Hematopoietic multipotent progenitor cell (in vitro differentiated cells): ENCODE measurements at regions not wholly inside any gene's neighbourhood (a gene's known extent, or its start where the extent isn't known, plus 50 kb on each side); places are given as distances from the start of the nearest gene placed in this dataset.

Source experiments
- DNase-seq, 3 donors: peaks; one replicate each; pipeline ENCODE4 v3.0.0-alpha.2; 2011 to 2015; ENCODE audit warnings: low read depth in 2 of 3, low spot score in 2 of 3

GRCh38 chr16:35711958-35712357 is 2252.5 kb downstream of the TP53TG3F start:
- DNase-seq, result no peak

- no peak for DNase-seq
These were observed 2254.6 kb downstream of the TP53TG3F start for GRCh38 chr16:35713762-35714650.

DNA sequence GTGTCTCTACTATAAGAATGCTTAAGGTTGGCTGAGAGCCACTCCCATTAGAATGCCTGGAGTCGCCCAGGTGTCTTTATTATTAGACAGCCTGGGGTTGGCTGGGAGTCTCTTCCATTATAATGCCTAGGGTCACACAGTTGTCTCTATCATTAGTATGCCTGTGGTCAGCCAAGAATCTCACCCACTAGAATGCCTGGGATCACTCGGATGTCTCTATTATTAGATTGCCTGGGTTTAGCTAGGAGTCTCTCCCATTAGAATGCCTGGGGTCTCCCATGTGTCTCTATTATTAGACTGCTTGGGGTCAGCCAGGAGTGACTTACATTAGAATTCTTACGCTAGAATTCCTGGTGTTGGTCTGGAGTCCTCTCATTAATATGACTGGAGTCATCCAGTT is 2255.3 kb downstream of the TP53TG3F start:
- DNase-seq, result no peak

DNA sequence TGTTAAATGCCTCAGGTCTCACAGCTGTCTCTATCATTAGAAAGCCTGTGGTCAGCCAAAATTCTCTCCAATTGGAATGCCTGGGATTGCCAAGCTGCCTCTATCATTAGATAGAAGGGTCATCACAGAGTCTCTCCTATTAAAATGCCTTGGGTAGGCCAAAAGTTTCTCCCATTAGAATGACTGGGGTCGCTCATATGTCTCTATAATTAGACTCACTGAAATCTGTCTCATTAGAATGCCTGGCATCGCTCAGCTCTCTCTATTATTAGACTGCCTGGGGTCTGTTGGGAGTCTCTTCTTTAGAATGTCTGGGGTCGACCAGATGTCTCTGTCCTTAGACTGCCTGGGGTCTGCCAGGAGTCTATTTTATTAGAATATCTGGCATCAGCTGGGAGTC is 2265.1 kb downstream of the TP53TG3F start:
- DNase-seq, result no peak

GRCh38 chr16:35725949-35726348 is 2266.5 kb downstream of the TP53TG3F start:
- no peak for DNase-seq

- DNase-seq, result no peak
These were observed 2270.8 kb downstream of the TP53TG3F start for GRCh38 chr16:35730251-35730650.

DNA sequence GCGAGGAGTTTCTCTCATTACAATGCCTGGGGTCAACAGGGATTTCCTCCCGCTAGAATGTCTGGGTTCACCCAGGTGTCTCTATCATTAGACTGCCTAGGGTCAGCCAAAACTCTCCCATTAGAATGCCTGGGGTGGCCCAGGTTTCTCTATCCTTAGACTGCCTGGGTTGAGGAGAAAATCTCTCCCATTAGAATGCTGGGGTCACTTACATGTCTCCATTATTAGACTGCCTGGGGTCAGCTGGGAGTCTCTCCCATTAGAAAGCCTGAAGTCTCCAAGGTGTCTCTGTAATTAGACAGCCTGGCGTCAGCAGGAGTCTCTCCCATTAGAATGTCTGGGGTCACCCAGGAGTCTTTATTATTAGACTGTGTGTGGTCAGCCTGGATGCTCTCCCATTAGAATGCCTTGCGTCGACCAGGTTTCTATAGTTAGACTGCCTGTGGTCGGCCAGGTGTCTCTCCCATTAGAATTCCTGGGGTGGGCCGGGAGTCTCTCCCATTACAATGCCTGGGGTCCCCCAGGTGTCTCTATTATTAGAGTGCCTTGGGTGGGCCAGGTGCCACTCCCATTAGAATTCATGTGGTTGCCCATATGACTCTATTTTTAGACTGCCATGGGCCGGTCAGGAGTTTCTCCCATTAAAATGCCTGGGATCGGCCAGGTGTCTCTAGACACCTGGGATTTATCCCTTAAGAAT is 2272.1 kb downstream of the TP53TG3F start:
- no peak for DNase-seq

DNA sequence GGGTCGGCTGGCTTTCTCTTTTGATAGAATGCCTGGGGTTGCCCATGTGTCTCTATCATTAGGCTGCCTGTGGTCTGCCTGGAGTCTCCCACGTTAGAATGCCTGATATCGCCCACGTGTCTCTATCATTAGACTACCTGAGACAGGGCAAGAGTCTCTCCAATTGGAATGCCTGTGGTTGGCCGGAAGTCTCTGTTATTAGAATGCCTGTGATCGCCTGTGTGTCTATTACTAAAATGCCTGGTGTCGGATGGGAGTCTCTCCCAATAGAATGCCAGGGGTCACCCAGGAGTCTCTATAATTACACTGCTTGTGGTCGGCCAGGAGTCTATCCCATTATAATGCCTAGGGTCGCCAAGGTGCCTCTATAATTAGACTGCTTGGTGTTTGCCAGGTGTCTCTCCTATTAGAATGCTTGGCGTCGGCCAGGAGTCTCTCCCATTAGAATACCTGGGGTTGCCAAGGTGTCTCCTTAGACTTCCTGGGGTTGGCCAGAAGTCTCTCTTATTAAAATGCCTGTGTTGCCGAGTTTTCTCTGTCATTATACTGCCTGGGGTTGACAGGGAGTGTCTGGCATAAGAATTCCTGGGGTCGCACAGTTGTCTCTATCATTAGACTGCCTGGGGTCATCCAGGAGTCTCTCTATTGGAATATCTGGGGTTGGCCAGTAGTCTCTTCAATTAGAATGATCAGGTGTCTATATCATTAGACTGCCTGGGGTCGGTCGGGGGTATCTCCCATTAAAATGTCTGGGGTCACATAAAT is 2272.8 kb downstream of the TP53TG3F start:
- DNase-seq, result no peak

DNA sequence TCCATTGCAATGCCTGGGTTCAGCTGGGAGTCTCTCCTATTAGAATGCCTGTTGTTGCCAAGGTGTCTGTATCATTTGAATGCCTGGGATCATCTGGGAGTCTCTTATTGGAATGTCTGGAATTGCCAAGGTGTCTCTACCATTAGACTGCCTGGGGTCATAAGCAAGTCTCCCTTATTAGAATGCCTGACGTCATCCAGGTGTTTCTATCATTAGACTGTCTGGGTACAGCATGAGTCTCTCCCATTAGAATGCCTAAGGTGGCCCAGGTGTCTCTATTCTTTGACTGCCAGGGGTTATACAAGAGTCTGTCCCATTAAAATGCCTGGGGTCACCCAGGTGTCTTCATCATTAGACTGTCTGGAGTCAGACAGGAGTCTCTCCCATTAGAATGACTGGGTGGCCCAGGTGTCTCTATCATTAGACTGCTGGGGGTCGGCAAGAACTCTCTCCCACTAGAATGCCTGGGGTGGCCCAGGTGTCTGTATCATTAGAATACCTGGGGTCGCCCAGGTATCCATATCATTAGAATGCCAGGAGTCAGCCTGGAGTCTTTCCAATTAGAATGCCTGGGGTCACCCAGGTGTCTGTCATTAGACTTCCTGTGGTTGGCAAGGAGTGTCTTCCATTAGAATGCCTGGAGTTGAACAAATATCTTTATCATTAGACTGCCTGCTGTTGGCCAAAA is 2274.0 kb downstream of the TP53TG3F start:
- no peak for DNase-seq

- no peak for DNase-seq
These were observed 2274.7 kb downstream of the TP53TG3F start for GRCh38 chr16:35733971-35734702.

DNA sequence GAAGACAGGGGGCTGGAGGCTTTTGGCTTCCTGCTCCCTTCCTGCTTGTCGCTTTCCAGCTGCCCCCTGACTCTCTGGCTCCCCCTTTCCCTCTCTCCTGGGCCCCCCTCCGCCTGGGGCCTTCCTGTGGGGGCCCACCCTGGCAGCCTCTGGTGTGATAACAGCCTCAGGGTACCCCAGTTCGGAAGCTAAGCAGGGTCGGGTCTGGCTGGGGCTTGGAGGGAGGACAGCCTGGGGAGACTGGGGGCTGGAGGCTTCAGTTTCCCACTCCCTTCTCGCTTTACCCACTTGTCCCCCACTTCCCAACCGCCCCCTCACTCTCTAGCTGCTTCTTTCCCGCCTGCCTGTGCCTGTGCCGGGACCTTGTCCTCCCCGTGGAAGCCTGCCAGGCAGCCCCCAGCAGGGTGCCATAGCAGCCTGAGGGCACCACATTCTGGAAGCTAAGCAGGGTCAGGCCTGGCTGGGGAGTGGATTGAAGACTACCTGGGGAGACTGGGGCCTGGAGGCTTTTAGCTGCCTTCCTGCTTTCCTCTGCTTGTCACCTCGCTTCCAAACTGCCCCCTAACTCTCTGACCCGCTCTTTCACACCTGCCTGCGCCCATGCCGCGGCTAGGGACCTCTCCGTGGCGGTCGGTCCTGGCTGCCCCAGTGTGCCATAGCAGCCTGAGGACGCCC is 2275.5 kb downstream of the TP53TG3F start:
- DNase-seq, result no peak

DNA sequence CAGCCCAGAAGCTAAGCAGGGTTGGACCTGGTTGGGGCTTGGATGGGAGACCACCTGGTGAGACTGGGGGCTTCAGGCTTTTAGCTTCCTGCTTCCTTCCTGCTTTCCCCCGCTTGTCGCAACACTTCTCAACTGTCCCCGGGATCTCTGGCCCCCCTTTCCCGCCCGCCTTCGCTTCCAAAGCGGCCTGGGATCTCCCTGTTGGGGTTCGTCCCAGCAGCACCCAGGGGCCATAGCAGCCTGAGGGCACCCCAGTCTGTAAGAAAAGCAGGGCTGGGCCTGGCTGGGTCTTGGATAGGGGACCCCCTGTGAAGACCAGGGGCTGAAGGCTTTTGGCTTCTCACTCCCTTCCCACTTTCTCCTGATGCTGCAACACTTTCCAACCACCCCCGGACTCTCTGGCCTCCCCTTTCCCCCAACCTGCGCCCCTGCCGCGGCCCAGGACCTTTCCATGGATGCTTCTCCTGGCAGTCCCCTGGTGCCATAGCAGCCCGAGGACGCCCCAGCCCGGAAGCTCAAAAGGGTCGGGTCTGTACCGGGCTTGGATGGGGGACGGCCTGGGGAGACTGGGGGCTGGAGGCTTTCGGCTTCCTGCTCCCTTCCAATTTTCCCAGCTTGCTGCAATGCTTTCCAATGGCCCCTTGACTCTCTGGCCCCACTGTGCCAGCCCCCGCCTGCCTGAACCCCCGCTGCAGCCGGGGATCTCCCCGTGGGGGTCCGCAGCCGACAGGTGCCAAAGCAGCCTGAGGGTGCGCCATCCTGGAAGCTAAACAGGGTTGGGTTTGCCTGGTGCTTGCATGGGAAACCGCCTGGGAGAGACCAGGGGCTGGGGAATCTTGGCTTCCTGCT is 2276.2 kb downstream of the TP53TG3F start:
- no peak for DNase-seq

DNA sequence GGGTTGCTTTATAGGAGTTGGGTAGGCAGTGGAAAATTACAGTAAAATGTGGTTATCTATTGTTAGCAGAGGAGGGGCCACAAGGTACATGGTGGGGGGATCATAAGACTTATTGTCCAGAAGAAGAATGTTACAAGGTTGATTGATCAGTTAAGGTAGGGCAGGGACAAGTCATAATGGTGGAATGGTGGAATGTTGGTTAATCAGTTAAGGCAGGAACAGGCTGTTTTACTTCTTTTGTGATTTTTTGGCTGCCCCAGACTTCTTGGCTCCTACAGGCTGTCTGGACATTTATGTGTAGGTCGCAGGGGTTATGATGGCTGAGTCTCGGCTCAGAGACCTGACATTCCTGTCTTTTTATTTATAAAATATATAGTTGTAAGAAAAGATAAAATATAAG is 2277.1 kb downstream of the TP53TG3F start:
- no peak for DNase-seq

DNA sequence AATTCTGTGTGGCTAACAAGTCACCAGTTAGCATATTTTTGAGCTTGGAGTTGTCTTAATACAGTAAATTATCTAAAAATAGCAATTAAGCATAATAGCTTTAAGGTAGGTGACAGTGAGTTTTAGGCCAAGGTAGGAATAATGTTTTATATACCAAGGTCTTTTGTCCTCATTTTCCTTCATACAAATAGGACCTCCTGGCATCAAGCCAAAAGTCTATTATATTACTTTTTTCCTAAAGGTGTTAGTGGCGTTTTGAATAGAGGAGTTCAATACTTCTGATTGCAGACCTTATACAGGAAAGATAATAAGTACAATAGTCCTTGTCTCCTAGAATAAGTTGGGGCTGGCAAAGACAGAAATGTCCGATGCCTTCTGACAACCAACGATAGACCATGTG is 2277.7 kb downstream of the TP53TG3F start:
- no peak for DNase-seq

GRCh38 chr16:35741546-35741945 is 2282.1 kb downstream of the TP53TG3F start:
- no peak for DNase-seq

- no peak for DNase-seq
These were observed 2283.8 kb downstream of the TP53TG3F start for GRCh38 chr16:35743101-35743692.

DNA sequence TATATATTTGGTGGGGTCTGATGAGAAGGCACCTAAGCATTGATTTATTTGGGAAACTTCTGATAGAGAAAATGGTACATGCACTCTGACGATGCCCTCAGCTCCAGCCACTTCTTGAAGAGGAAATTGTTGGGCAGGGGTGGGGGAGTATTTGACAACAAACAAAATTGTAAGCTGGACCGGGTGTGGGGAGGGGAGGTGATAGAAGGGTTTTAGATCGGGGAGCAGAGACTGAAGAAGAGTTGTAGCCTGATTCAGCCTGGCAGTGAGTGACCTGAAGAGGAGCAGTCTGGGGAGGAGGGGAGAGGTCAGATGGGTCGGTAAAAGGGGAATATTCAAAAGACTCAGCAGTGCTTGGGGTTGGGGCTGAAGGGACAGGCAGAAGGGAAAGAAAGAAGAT is 2284.7 kb downstream of the TP53TG3F start:
- DNase-seq, result no peak

DNA sequence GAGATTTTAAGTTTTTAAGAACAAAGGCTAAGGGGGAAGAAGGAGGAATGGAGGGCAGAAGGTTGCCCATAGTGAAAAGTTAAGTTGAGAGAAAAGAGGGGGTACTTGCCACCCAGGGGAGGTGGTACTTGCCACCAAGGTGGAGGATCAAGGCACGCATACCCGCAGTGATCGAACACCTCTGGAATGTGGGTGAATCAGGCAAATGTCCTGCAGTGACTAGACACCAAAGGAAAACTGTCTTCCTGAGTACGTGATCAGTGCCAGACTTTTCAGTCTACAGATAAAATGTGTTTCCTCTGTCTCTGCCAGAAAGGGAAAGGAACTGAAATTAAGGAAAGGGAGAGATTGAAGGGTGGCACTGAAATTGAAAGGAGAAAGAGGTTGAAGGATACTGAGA is 2285.3 kb downstream of the TP53TG3F start:
- DNase-seq, result no peak
